Karpas-422 (cell line): ENCODE measurements at regions not wholly inside any gene's neighbourhood (a gene's known extent, or its start where the extent isn't known, plus 50 kb on each side); places are given as distances from the start of the nearest gene placed in this dataset.
A peak's percentile ranks its signal among the peaks of the same experiment; 100 is the strongest.

Source experiments
- DNase-seq: peaks from one replicate; pipeline ENCODE4 v3.0.0-alpha.2; 2015
- H2AFZ ChIP-seq: fragments of 200-600 bp; sonication (generic); 2 replicates; pipeline ENCODE4 v1.6.1; 2014; ENCODE audit warnings: antibody characterized with exemption, low read length, mixed read lengths
- H3K27ac ChIP-seq: fragments of 200-600 bp; sonication (generic); 2 replicates; pipeline ENCODE4 v1.5.1; 2014; ENCODE audit warnings: mild to moderate bottlenecking, low read length, moderate library complexity
- H3K27me3 ChIP-seq: fragments of 200-600 bp; sonication (generic); 2 replicates; pipeline ENCODE4 v1.6.1; 2014; ENCODE audit warnings: low read length, mixed read lengths
- H3K36me3 ChIP-seq: fragments of 200-600 bp; sonication (generic); 2 replicates; pipeline ENCODE4 v1.6.1; 2014; ENCODE audit warnings: low read length, mixed read lengths; ENCODE audit not compliant: insufficient read depth
- H3K4me1 ChIP-seq: fragments of 200-600 bp; sonication (generic); 2 replicates; pipeline ENCODE4 v1.6.1; 2014; ENCODE audit warnings: mild to moderate bottlenecking, low read length, mixed read lengths
- H3K4me2 ChIP-seq: fragments of 200-600 bp; sonication (generic); 2 replicates; pipeline ENCODE4 v1.6.1; 2014; ENCODE audit warnings: low read length, low read depth, mild to moderate bottlenecking; ENCODE audit not compliant: poor library complexity, severe bottlenecking
- H3K4me3 ChIP-seq: fragments of 200-600 bp; sonication (generic); 2 replicates; pipeline ENCODE4 v1.5.1; 2014; ENCODE audit warnings: mild to moderate bottlenecking, antibody characterized with exemption, low read length, mixed read lengths
- H3K79me2 ChIP-seq: fragments of 200-600 bp; sonication (generic); 2 replicates; pipeline ENCODE4 v1.6.1; 2014; ENCODE audit warnings: mild to moderate bottlenecking, low read length, mixed read lengths
- H3K9ac ChIP-seq: fragments of 200-600 bp; sonication (generic); 2 replicates; pipeline ENCODE4 v1.6.0; 2014; ENCODE audit warnings: low read length
- H3K9me2 ChIP-seq: fragments of 200-600 bp; sonication (generic), shearing (Covaris generic); replicated peaks from 2 replicates; pipeline ENCODE4 v1.6.0; 2014; ENCODE audit warnings: mild to moderate bottlenecking, low read length, moderate library complexity; ENCODE audit not compliant: insufficient read depth
- H3K9me3 ChIP-seq: fragments of 300-700, 200-600 bp; sonication (generic); 2 replicates; pipeline ENCODE4 v1.6.1; 2014; ENCODE audit warnings: low read length, mixed read lengths
- H4K20me1 ChIP-seq: fragments of 200-600 bp; sonication (generic); 2 replicates; pipeline ENCODE4 v1.6.1; 2014; ENCODE audit warnings: mild to moderate bottlenecking, antibody characterized with exemption, low read length, low read depth; ENCODE audit not compliant: insufficient read depth

DNA sequence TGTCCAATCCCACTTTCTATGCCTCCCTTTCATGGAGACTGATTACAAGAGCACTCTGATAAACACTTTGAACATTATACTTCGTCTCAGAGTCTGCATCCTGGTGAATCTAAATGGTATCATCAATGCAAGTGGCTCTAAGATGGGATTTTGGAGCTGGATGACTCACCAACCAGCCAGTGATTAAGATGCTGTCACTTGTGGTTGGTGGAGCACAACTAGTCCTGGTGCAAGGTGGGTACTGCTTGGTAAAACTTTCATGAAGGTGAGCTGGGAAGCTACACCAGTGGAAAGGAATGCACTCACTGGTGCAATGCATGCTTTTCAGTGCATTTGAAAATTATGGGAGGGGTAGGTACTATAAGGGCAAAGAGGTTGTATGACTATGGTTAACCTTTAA lies 137.7 kb upstream of the TRIB2 start:
- Histone ChIP-seq H3K79me2 (no peaks in the 10 kb centered on the region), H2AFZ (no peak overlapping the region), H3K36me3 (no peaks in the 10 kb centered on the region), H3K9me2 (no peaks in the 10 kb centered on the region), H3K4me3 (no peak overlapping the region), H4K20me1 (no peaks in the 10 kb centered on the region), H3K4me1 (no peaks in the 10 kb centered on the region), H3K9ac (no peak overlapping the region), H3K27me3 (no peaks in the 10 kb centered on the region), H3K27ac (no peak overlapping the region), H3K9me3 (no peaks in the 10 kb centered on the region), H3K4me2 (no peak overlapping the region)
- DNase-seq: no peak

DNA sequence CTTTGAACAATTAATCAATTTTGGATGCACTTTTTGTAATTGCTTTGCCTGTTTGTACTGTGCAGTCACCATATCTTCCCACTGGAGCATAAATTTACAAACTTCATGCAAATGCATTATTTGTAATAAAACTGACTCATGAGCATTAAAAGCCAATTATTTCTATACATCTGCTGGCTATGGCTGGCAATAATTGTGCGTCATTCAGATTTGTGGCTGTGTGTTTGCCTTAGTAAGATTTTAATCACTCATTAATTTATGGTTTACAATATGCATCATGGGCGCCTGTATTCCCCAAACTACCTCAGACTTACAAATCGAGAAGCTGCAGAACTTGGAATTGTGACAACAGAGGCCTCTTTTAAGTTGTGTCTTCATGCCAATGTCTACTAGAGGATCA lies 132.4 kb upstream of the TRIB2 start:
- Histone ChIP-seq H3K79me2 (no peaks in the 10 kb centered on the region), H2AFZ (no peak overlapping the region), H3K4me1 (peaks cover 18% of the 10 kb centered on the region), H3K27me3 (no peaks in the 10 kb centered on the region), H3K9ac (no peak overlapping the region), H3K36me3 (no peaks in the 10 kb centered on the region), H4K20me1 (no peaks in the 10 kb centered on the region), H3K4me2 (no peak overlapping the region), H3K4me3 (no peak overlapping the region), H3K27ac (no peak overlapping the region), H3K9me2 (no peaks in the 10 kb centered on the region), H3K9me3 (no peaks in the 10 kb centered on the region)
- DNase-seq: no peak

DNA sequence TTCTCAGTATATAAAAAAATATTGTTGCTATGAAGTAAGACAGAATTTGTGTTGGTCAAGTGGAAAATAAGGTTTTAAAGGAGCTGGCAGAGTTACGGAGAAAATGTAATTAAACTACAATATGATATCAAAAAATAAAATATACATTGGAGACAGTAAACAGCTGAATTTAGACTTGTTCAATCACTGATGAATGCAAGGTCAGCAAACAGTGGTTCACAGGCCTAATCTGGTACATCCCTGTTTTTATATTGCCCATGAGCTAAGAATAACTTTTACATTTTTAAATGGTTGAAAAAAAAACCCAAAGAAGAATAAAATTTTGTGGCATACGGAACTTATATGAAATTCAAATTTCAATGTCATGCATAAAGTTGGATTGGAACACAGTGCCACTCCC lies 131.0 kb upstream of the TRIB2 start:
- H3K36me3 ChIP-seq: no peaks in the 10 kb centered on the region
- H3K27me3 ChIP-seq: no peaks in the 10 kb centered on the region
- H3K9ac ChIP-seq: no peak overlapping the region
- no peaks in the 10 kb centered on the region for H3K79me2 ChIP-seq
- no peak overlapping the region for H3K4me2 ChIP-seq
- no peaks in the 10 kb centered on the region for H4K20me1 ChIP-seq
- no peak overlapping the region for H3K4me3 ChIP-seq
- peaks cover 26% of the 10 kb centered on the region for H3K4me1 ChIP-seq
- H3K9me3 ChIP-seq: no peaks in the 10 kb centered on the region
- DNase-seq: no peak
- H3K27ac ChIP-seq: no peak overlapping the region
- H2AFZ ChIP-seq: no peak overlapping the region
- H3K9me2 ChIP-seq: no peaks in the 10 kb centered on the region

DNA sequence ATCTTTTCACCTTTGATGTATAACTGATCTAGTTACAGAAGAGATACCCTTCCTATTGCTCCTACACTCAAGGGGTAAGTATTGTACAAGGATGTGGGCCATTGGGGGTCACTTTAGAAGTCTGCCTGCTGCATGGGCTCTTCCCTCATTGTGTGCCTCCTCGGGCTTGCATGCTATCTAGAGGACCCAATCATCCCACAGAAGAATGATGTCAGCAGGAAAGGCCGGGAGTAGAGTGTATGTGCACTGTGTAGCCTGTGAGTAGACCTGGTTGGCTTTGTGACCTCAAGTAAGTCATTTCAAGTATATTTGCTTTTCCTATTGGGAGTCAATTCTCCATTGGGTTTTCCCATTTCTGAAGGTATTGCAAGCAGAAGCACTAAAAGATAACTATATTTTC lies 129.5 kb upstream of the TRIB2 start:
- Histone ChIP-seq H3K9me2 (no peaks in the 10 kb centered on the region), H3K79me2 (no peaks in the 10 kb centered on the region), H3K4me1 (peaks cover 26% of the 10 kb centered on the region), H2AFZ (no peak overlapping the region), H3K27me3 (no peaks in the 10 kb centered on the region), H3K9me3 (no peaks in the 10 kb centered on the region), H4K20me1 (no peaks in the 10 kb centered on the region), H3K36me3 (no peaks in the 10 kb centered on the region), H3K27ac (no peak overlapping the region), H3K4me2 (no peak overlapping the region), H3K4me3 (no peak overlapping the region), H3K9ac (no peak overlapping the region)
- no peak for DNase-seq

DNA sequence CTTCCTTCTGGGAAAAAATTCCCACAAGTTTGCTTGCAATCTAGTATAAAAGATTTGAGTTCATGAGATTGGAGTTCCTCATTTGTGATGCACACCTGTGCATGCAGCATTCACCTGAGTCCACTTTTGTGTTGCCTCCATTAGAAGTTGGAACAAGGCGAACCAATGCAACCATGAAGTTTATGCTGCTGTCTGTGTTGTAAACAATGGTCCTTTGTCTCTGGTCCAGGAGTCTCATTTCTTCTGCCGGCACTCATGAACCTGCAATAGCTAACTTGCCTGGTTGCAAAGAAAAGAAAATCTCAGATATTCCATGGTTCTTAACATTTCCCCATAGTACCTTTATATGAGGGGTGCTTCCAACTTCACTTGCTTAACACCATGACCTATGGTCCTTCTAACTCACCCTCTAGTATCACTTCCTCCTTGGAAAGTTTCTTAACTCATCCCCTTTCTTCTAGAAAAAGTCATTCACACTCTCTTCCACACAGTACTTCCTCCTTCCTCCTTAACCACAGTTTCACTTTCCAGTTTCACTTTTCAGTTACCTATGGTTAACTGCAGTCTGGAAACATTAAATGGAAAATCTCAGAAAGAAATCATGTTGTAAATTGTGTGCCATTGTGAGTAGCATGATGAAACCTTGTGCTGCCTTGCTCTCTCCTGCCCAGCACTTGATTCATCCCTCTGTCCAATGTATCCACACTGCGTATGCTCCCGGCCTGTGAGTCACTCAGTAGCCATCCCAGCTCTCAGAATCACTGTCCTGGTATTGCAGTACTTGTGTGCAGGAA lies 128.8 kb upstream of the TRIB2 start:
- peak overlapping the region; percentile 29 for H3K4me2 ChIP-seq

DNA sequence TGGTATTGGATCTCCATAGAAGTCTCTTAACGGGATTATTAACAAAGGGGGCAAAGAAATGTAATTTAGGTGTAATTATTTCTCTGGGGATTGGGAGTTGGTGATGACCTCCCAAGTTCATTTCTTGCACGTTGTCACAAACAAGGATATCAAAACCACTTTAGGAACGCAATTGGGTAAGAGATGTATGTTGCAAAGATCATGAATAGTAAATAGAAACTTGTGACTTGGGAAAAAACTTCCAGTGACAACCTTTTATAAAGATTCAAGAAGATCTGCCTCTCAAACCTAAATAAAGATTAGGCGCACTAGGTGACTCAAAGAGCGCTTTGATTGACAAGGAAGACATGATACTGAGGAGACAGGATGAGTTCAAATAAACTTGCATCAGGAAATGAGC lies 127.8 kb upstream of the TRIB2 start:
- no peaks in the 10 kb centered on the region for H3K9me3 ChIP-seq
- no peaks in the 10 kb centered on the region for H3K79me2 ChIP-seq
- no peaks in the 10 kb centered on the region for H3K36me3 ChIP-seq
- H3K9ac ChIP-seq: no peak overlapping the region
- no peaks in the 10 kb centered on the region for H3K27me3 ChIP-seq
- no peak overlapping the region for H2AFZ ChIP-seq
- no peaks in the 10 kb centered on the region for H3K9me2 ChIP-seq
- H4K20me1 ChIP-seq: no peaks in the 10 kb centered on the region
- no peak overlapping the region for H3K27ac ChIP-seq
- H3K4me3 ChIP-seq: no peak overlapping the region
- H3K4me1 ChIP-seq: peaks cover 26% of the 10 kb centered on the region
- DNase-seq: no peak
- H3K4me2 ChIP-seq: no peak overlapping the region

More for the DNA sequence above, 128.8 kb upstream of the TRIB2 start:
- Histone ChIP-seq H3K4me1 (peaks cover 26% of the 10 kb centered on the region), H3K9me2 (no peaks in the 10 kb centered on the region), H3K27ac (no peak overlapping the region), H3K27me3 (no peaks in the 10 kb centered on the region), H3K9me3 (no peaks in the 10 kb centered on the region), H3K4me3 (no peak overlapping the region; the same call in 1 of the 2 replicates), H3K79me2 (no peaks in the 10 kb centered on the region), H3K36me3 (no peaks in the 10 kb centered on the region), H2AFZ (no peak overlapping the region), H3K9ac (no peak overlapping the region), H4K20me1 (no peaks in the 10 kb centered on the region)
- peak; percentile 73 for DNase-seq

DNA sequence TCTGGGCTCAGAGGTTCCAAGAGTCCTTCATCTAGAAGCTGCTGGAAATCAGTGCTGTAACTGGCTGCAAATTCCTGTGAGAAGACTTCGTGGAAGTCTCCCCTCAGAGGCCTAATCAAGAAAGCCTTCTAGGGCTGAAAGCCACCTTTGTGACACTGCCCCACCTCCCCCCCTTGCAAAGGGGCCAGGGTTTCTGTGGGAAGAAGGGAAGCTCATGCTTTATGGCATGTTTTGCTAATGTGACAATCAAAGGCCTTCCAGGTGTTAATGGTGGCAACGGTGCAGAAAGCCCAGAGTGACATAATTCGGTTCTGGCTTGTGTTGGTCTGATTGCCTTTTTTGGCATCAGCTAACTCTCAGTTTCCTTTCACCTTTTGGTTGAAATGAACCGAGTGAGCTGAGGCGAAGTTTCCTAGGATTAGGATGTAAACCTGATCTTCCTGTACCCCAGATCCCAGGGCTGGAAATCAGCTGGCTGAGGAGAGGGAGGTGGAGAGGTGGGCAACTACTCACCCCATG lies 126.9 kb upstream of the TRIB2 start:
- no peak overlapping the region for H3K9ac ChIP-seq
- H3K36me3 ChIP-seq: no peaks in the 10 kb centered on the region
- no peak for DNase-seq
- H3K9me3 ChIP-seq: no peaks in the 10 kb centered on the region
- no peak overlapping the region for H2AFZ ChIP-seq
- H4K20me1 ChIP-seq: no peaks in the 10 kb centered on the region
- H3K27ac ChIP-seq: no peak overlapping the region
- no peaks in the 10 kb centered on the region for H3K27me3 ChIP-seq
- H3K4me2 ChIP-seq: no peak overlapping the region
- H3K79me2 ChIP-seq: no peaks in the 10 kb centered on the region
- H3K4me1 ChIP-seq: peaks cover 26% of the 10 kb centered on the region
- H3K4me3 ChIP-seq: no peak overlapping the region
- H3K9me2 ChIP-seq: no peaks in the 10 kb centered on the region

DNA sequence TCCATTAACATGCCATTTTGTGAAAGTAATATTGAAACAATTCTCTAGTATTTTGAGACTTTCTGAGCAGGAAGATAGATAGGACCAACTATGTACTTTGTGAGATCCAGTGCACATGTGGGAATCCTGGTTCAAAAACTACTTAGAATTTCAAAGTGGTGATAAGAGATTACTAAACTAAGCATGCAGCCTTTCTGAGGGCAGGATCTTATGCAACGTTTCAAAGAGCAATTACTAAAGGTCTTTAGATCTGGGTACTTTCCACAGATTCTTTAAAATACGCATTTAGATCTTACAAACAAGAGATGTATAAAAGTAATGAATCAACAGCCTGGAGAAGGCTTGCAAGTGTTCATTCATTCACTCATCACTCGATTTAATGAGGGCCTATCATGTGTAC lies 124.4 kb upstream of the TRIB2 start:
- no peaks in the 10 kb centered on the region for H4K20me1 ChIP-seq
- H3K36me3 ChIP-seq: no peaks in the 10 kb centered on the region
- H2AFZ ChIP-seq: no peak overlapping the region
- H3K27me3 ChIP-seq: no peaks in the 10 kb centered on the region
- no peak overlapping the region for H3K27ac ChIP-seq
- H3K9ac ChIP-seq: no peak overlapping the region
- no peaks in the 10 kb centered on the region for H3K79me2 ChIP-seq
- DNase-seq: no peak
- H3K4me2 ChIP-seq: no peak overlapping the region
- H3K4me1 ChIP-seq: peaks cover 26% of the 10 kb centered on the region
- no peaks in the 10 kb centered on the region for H3K9me2 ChIP-seq
- no peak overlapping the region for H3K4me3 ChIP-seq
- no peaks in the 10 kb centered on the region for H3K9me3 ChIP-seq
